HG03354 (cell line): ENCODE measurements at regions not wholly inside any gene's neighbourhood (a gene's known extent, or its start where the extent isn't known, plus 50 kb on each side); places are given as distances from the start of the nearest gene placed in this dataset.

ENCODE experiments used
- ATAC-seq: cut with Tn5 transposase; IDR thresholded peaks from one replicate; pipeline ENCODE4 v1.9.1; 2021; ENCODE audit warnings: mild to moderate bottlenecking; ENCODE audit not compliant: unreplicated experiment, poor library complexity, severe bottlenecking

GRCh38 chr14:22040781-22041125 is 367.1 kb upstream of the OR4E1 start:
- ATAC-seq = no peak

- peak; percentile 45 for ATAC-seq
These were observed 366.5 kb upstream of the OR4E1 start for GRCh38 chr14:22039938-22040780.

GRCh38 chr14:22036541-22037239 is 363.1 kb upstream of the OR4E1 start:
- ATAC-seq = no peak

- ATAC-seq = no peak
These were observed 352.9 kb upstream of the OR4E1 start for GRCh38 chr14:22026527-22026926.

- ATAC-seq = no peak
These were observed 352.3 kb upstream of the OR4E1 start for GRCh38 chr14:22025879-22026278.

- no peak for ATAC-seq
These were observed 350.5 kb upstream of the OR4E1 start for GRCh38 chr14:22024137-22024536.

- no peak for ATAC-seq
These were observed 345.3 kb upstream of the OR4E1 start for GRCh38 chr14:22018890-22019289.

GRCh38 chr14:22012452-22012851 is 338.8 kb upstream of the OR4E1 start:
- no peak for ATAC-seq

GRCh38 chr14:22011253-22011642 is 337.6 kb upstream of the OR4E1 start:
- ATAC-seq = no peak

GRCh38 chr14:22010545-22011252 is 337.1 kb upstream of the OR4E1 start:
- no peak for ATAC-seq

- no peak for ATAC-seq
These were observed 335.1 kb upstream of the OR4E1 start for GRCh38 chr14:22008766-22009165.

- ATAC-seq = no peak
These were observed 334.3 kb upstream of the OR4E1 start for GRCh38 chr14:22007784-22008412.

GRCh38 chr14:22007363-22007762 is 333.7 kb upstream of the OR4E1 start:
- ATAC-seq = no peak

- ATAC-seq = no peak
These were observed 329.8 kb upstream of the OR4E1 start for GRCh38 chr14:22003461-22003860.

- no peak for ATAC-seq
These were observed 329.3 kb upstream of the OR4E1 start for GRCh38 chr14:22002860-22003284.

- ATAC-seq = no peak
These were observed 325.8 kb upstream of the OR4E1 start for GRCh38 chr14:21999402-21999801.

GRCh38 chr14:21997300-21997699 is 323.7 kb upstream of the OR4E1 start:
- ATAC-seq = no peak

GRCh38 chr14:21995332-21995731 is 321.7 kb upstream of the OR4E1 start:
- ATAC-seq = no peak

- ATAC-seq = no peak
These were observed 320.2 kb upstream of the OR4E1 start for GRCh38 chr14:21993837-21994236.

GRCh38 chr14:21993070-21993469 is 319.5 kb upstream of the OR4E1 start:
- no peak for ATAC-seq
